H1 (cell line): ENCODE measurements at regions not wholly inside any gene's neighbourhood (a gene's known extent, or its start where the extent isn't known, plus 50 kb on each side); places are given as distances from the start of the nearest gene placed in this dataset.

ENCODE experiments used
- BACH1 ChIP-seq: IDR thresholded peaks from 2 replicates; pipeline ENCODE4 v1.6.1; 2012; ENCODE audit warnings: low read length, improper control_type of control experiment
- BRCA1 ChIP-seq: IDR thresholded peaks from 2 replicates; pipeline ENCODE4 v1.6.1; 2012; ENCODE audit warnings: low read depth, low read length, improper control_type of control experiment
- NRF1 ChIP-seq: IDR thresholded peaks from 2 replicates; pipeline ENCODE4 v1.6.1; 2011; ENCODE audit warnings: mild to moderate bottlenecking, low read depth, low read length, improper control_type of control experiment
- POLR2A ChIP-seq, 2 experiments: IDR thresholded peaks; 1 replicate in 1 of 2; 2 replicates in 1 of 2; pipeline ENCODE4 v1.6.1; 2011; ENCODE audit warnings: low read depth in 2 of 2, low read length in 2 of 2, mild to moderate bottlenecking in 2 of 2; ENCODE audit errors: control extremely low read depth in 1 of 2
- RAD21 ChIP-seq, 2 experiments: IDR thresholded peaks in 1 of 2; conservative IDR thresholded peaks in 1 of 2; 2 replicates each; pipeline ENCODE4 v1.6.1; 2011; ENCODE audit warnings: low read depth in 2 of 2, low read length in 2 of 2, improper control_type of control experiment in 1 of 2, inconsistent platforms in 1 of 2, mild to moderate bottlenecking in 1 of 2, moderate library complexity in 1 of 2
- RNF2 ChIP-seq: fragments of 200-900, 300-1000 bp; sonication (generic); IDR thresholded peaks from 2 replicates; pipeline ENCODE4 v1.7.1; 2016; ENCODE audit warnings: borderline replicate concordance, low read depth, mild to moderate bottlenecking, antibody characterized with exemption, low read length; ENCODE audit not compliant: poor library complexity, severe bottlenecking; ENCODE audit errors: missing control alignments
- SRF ChIP-seq: IDR thresholded peaks from 2 replicates; pipeline ENCODE4 v1.6.1; 2011; ENCODE audit warnings: mild to moderate bottlenecking, low read depth, low read length, moderate library complexity
- TCF12 ChIP-seq: IDR thresholded peaks from 2 replicates; pipeline ENCODE4 v1.6.1; 2011; ENCODE audit warnings: low read depth, mild to moderate bottlenecking, low read length
- TF ChIP-seq, protein P1 (sequence below): fragments of 300-600 bp; sonication (generic); IDR thresholded peaks from 2 replicates; pipeline ENCODE4 v1.7.1; 2012; ENCODE audit warnings: low read length, moderate library complexity, mild to moderate bottlenecking, inconsistent platforms; ENCODE audit not compliant: insufficient replicate concordance
- TF ChIP-seq, protein P2 (sequence below): IDR thresholded peaks from 2 replicates; pipeline ENCODE4 v1.6.1; 2012; ENCODE audit warnings: low read length, inconsistent platforms

DNA sequence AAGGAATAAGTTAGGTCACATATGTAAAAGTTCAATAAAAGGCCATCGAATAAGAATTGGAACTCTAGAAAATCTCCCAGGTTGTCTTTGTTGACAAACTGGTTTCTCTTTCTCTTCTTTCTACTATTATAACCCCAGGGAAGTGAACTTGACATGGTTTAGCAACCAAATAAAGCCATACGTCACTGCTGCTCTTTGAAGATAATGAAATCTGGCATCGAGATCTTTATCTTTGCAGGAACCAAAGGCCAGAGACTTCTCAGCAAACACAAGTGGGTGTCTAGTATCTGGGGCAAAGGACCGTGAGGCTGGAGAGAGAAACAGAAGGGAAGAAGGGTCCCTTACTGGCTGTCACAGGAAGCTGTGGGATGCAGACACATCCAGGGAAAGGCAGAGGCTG is 286.7 kb upstream of the CDYL start (continued):
- TF ChIP-seq, protein P1, sequence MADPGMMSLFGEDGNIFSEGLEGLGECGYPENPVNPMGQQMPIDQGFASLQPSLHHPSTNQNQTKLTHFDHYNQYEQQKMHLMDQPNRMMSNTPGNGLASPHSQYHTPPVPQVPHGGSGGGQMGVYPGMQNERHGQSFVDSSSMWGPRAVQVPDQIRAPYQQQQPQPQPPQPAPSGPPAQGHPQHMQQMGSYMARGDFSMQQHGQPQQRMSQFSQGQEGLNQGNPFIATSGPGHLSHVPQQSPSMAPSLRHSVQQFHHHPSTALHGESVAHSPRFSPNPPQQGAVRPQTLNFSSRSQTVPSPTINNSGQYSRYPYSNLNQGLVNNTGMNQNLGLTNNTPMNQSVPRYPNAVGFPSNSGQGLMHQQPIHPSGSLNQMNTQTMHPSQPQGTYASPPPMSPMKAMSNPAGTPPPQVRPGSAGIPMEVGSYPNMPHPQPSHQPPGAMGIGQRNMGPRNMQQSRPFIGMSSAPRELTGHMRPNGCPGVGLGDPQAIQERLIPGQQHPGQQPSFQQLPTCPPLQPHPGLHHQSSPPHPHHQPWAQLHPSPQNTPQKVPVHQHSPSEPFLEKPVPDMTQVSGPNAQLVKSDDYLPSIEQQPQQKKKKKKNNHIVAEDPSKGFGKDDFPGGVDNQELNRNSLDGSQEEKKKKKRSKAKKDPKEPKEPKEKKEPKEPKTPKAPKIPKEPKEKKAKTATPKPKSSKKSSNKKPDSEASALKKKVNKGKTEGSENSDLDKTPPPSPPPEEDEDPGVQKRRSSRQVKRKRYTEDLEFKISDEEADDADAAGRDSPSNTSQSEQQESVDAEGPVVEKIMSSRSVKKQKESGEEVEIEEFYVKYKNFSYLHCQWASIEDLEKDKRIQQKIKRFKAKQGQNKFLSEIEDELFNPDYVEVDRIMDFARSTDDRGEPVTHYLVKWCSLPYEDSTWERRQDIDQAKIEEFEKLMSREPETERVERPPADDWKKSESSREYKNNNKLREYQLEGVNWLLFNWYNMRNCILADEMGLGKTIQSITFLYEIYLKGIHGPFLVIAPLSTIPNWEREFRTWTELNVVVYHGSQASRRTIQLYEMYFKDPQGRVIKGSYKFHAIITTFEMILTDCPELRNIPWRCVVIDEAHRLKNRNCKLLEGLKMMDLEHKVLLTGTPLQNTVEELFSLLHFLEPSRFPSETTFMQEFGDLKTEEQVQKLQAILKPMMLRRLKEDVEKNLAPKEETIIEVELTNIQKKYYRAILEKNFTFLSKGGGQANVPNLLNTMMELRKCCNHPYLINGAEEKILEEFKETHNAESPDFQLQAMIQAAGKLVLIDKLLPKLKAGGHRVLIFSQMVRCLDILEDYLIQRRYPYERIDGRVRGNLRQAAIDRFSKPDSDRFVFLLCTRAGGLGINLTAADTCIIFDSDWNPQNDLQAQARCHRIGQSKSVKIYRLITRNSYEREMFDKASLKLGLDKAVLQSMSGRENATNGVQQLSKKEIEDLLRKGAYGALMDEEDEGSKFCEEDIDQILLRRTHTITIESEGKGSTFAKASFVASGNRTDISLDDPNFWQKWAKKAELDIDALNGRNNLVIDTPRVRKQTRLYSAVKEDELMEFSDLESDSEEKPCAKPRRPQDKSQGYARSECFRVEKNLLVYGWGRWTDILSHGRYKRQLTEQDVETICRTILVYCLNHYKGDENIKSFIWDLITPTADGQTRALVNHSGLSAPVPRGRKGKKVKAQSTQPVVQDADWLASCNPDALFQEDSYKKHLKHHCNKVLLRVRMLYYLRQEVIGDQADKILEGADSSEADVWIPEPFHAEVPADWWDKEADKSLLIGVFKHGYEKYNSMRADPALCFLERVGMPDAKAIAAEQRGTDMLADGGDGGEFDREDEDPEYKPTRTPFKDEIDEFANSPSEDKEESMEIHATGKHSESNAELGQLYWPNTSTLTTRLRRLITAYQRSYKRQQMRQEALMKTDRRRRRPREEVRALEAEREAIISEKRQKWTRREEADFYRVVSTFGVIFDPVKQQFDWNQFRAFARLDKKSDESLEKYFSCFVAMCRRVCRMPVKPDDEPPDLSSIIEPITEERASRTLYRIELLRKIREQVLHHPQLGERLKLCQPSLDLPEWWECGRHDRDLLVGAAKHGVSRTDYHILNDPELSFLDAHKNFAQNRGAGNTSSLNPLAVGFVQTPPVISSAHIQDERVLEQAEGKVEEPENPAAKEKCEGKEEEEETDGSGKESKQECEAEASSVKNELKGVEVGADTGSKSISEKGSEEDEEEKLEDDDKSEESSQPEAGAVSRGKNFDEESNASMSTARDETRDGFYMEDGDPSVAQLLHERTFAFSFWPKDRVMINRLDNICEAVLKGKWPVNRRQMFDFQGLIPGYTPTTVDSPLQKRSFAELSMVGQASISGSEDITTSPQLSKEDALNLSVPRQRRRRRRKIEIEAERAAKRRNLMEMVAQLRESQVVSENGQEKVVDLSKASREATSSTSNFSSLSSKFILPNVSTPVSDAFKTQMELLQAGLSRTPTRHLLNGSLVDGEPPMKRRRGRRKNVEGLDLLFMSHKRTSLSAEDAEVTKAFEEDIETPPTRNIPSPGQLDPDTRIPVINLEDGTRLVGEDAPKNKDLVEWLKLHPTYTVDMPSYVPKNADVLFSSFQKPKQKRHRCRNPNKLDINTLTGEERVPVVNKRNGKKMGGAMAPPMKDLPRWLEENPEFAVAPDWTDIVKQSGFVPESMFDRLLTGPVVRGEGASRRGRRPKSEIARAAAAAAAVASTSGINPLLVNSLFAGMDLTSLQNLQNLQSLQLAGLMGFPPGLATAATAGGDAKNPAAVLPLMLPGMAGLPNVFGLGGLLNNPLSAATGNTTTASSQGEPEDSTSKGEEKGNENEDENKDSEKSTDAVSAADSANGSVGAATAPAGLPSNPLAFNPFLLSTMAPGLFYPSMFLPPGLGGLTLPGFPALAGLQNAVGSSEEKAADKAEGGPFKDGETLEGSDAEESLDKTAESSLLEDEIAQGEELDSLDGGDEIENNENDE: no peak
- TF ChIP-seq RNF2 (no peak), SRF (no peak), NRF1 (no peak), BACH1 (no peak), BRCA1 (no peak), TCF12 (no peak), POLR2A (IDR thresholded peaks at IDR 0.05; ENCODE audit: control extremely low read depth in 1 of 2, low read depth in 2 of 2, low read length in 2 of 2) (no peak), RAD21 (IDR thresholded peaks at IDR 0.05 in 1 of 2, conservative IDR thresholded peaks at IDR 0.05 in 1 of 2; ENCODE audit: low read depth in 2 of 2, low read length in 2 of 2) (no peak)
- TF ChIP-seq, protein P2, sequence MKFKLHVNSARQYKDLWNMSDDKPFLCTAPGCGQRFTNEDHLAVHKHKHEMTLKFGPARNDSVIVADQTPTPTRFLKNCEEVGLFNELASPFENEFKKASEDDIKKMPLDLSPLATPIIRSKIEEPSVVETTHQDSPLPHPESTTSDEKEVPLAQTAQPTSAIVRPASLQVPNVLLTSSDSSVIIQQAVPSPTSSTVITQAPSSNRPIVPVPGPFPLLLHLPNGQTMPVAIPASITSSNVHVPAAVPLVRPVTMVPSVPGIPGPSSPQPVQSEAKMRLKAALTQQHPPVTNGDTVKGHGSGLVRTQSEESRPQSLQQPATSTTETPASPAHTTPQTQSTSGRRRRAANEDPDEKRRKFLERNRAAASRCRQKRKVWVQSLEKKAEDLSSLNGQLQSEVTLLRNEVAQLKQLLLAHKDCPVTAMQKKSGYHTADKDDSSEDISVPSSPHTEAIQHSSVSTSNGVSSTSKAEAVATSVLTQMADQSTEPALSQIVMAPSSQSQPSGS: no peak
